ENCODE measurements at regions not wholly inside any gene's neighbourhood (a gene's known extent, or its start where the extent isn't known, plus 50 kb on each side); places are given as distances from the start of the nearest gene placed in this dataset.

DNA sequence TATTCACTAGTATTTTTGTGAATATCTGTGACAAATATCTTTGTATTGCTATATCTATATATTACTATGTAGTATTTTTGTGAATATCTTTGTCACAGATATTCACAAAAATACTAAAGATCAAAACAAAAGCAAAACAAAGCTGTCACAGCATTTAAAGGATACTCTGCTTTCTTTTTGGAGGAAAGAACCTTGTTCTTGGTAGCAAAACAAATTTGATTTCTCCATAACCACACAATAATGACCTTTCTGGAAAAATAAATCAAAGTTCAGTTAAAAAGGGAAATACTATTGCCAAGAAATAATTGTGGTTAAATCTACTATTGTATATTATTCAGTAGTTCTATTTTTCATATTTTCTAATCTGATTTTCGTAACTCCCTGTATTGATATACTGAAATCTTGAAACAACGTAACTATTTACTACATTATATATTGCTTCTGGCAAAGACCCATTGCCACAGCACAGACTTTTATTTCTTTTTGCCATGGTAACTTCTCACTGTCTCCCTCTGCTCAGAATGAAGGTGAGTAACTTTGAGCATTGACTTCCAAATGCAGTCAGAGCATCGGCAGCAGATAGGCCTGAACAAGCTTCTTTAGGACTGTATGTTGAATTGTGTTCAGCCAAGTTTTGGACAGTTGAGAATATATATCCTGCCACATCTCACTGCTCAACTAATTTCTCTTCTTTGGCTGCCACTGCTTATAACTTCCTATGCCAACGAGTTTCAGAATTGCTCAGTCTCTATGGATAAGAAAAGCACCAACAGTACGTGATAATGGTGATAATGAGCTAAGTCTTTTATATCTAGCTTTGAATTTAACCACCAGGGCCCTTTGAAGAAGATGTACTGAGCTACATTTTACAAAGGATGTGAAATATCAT is 1097.2 kb upstream of the GJE1 start:
- no peak for DNase-seq

DNA sequence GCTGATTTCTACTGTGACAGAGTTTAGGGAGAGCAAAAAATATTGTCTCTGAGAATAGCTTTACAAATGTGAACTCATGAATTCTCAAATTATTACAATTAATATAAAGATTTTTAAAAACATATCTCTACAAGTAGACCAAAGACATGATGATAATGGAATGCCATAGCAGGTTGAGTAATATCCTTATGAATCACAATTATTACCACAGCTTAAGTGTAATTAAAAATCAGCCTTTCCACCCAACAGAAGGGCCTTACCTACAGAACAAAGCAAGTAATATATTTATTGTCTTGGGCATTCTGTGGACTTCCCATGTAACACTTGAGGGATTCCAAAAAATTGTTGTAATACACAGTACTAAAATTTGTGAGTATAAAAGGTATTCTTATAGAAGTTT is 1099.6 kb upstream of the GJE1 start:
- no peak for DNase-seq

DNA sequence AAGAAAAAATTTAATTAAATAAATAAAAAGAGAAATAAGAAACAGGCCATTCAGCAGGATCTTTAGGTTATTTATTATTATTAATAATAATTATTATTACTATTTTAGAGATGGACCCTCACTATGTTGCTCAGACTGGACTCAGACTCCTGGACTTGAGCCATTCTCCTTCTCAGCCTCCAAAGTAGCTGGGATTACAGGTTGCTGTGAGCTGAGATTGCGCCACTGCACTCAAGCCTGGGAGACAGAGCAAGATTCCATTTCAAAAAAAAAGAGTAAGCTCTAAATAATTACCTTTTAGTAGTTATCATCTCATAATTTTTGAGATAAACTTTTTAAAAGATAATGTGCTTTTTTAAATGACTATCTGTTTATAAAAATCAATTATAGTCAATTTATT is 1102.8 kb upstream of the GJE1 start:
- DNase-seq: no peak

DNA sequence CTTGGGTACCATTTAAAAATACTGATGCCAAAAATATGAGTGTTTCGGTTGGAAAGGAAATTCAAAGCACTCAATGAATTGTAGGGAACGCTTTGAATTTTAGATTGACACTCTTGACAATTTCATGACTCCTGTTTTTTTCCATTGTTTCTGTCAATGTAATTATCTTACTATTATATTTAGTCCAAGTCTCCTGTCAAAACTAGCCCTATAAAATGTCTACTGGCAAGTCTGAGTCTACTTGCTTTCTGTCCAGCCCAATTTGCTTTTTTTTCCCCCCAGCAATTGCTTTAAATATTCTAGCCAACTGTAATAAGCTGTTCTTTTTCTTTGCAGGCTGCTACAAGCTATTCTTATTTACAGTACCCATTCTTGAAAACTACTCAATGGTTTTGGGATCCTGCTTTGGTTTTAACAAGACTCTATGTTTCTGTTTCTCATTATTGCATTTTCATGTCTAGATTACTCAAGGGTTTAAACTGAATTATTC is 1103.9 kb upstream of the GJE1 start:
- DNase-seq: no peak

DNA sequence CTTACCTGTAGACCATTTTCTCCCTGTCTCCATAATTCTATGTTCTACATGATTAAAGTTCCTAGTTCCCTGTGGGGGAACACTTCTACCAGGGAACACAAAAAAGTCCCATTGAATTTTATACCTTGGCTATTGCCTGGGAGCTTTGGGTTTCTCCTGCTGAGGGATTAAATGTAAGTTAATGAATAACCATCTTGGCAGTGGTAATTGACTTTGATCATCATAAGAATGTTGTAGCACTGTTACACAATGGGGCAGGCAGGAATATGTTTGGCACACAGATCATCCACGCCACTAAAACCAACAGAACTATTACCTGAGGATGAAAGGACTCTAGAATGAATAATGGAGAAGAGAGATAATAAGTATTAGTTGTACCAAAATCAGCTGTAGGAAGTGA is 1106.2 kb upstream of the GJE1 start:
- DNase-seq: no peak

DNA sequence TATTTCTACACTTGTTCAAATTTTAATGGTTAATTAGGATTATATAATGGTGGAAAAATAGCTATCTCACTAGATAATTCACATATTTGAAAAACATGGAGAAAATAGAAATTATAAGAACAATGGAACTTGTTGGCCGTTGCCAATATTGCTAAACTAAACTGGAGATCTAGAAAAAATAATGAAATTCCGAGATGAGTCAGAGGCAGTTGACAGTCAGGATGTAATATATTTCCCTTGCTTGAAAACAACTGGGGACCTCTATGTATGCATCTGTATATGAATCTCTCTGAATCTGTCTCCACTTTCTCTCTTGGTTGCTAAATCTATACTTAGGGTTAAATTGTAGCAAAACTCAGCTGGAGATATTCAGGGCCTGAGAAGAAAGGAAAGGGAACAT is 1108.2 kb upstream of the GJE1 start:
- no peak for DNase-seq

DNA sequence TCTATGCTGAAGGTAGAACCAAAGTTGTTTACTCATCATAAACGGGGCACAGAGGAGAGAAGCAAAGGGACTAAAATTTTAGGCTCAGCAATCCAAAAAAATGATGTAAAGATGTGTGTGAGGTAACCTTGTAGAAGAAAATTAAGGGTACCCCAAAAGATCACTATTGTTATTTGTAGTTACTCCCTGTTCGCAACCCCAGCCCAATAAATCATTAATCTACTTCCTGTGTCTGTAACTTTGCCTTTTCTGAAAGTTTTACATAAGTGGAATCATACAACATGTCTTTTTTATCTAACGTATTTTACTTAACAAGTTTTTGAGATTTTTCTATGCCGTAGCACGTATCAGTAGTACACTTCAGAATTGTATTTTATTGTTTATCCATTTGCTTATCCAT is 1114.8 kb upstream of the GJE1 start:
- DNase-seq: no peak

DNA sequence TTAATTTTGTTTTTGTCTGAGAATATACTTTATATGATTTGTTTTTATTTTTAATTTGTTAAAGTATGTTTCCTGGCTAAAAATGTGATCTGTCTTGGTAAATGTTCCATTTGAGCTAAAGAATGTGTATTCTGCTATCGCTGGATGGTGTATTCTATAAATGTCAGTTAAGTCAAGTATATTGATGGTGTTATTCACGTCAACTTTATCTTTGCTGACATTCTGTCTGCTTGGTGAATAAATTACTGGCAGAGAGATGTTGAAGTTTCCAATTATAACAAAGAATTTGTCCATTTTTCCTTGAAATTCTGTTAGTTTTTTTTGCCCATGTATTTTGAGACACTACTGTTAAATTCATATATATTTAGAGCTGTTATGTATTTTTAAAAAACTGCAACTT is 1131.8 kb upstream of the GJE1 start:
- no peak for DNase-seq

DNA sequence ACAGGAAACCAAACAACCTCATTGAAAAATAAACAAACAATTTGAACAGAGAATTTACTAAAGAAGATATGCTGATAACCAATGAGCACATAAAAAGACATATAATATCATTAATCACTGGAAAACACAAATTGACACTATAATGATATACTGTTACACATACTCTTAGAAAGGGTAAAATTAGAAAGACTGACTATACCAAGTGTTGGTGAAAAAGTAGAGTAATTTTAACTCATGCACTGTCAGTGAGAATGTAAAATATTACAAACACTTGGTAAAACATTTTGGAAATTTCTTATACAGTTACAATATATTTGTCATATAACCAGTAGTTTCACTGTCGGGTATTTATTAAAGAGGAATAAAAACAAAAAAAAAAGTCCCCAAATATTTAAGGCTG is 1139.2 kb upstream of the GJE1 start:
- DNase-seq: no peak

DNA sequence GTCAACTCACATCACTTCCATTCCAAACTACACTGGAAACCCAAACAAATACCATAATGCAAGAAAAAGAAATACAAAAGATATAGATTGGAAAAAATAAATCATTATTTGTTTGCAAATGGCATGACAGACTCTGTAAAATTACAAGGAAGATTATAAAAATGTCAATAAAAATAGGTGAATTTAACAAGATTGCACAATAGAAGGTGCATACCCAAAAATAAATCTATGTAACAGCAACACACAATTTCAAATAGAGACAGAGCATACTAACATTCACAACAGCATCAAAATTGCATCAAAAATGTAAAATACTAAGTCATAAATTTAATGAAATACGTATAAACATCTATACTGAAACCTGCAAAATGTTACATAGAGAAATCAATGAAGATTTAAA is 1140.0 kb upstream of the GJE1 start:
- DNase-seq: no peak

DNA sequence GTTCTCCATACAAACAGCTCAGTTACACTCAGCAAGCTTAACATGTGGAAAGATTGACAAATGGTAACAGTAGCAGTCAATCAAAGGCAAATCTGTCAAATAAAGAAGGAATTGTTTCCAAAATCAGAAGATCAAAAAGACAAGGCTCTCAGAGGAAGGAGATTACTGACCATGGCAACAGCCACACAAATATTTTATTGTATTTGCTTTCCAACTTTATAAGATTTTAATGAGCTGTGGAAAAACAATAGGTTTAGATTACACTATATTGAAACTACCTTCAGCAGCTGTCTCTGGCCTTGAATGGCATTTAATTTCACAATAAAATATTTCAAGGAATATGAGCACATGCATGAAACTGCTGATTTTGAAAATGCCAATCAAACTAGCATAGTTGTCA is 1143.9 kb upstream of the GJE1 start:
- DNase-seq: no peak

DNA sequence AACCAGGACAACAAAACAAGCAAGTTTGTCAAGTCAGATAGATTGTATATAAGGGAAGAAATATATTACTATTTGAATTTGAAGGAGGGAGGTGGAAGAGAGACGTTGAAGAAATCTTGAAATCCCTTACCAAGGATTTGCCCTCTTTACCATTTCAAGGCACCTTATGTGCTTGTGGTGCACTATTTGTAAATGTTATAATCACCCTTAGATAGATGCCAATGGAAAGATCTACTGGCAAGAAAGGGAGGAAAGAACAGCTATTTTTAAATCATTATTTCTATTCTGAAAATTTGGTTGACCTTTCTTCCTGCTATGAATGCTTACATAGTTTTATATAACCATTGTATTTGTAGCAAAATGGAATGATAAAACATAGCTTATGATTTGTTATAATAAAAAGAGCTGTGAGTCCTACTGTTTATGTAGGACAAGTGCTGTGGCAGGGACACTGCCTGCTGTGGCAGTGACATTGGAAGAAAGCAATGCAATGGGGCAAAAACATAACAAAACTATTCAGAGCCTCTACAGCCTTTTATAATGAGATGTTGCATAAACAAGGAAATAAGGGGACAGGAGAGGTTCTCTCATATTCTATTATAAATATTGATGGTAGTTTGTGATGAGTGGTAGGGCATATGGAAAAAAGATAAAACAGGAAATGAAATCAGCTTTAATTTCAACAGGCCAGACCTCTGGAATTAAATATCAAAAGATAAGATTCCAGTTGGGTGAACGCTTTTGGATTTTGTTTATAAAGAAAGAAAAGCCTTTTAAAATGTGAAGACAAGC is 1145.2 kb upstream of the GJE1 start:
- no peak for DNase-seq

DNA sequence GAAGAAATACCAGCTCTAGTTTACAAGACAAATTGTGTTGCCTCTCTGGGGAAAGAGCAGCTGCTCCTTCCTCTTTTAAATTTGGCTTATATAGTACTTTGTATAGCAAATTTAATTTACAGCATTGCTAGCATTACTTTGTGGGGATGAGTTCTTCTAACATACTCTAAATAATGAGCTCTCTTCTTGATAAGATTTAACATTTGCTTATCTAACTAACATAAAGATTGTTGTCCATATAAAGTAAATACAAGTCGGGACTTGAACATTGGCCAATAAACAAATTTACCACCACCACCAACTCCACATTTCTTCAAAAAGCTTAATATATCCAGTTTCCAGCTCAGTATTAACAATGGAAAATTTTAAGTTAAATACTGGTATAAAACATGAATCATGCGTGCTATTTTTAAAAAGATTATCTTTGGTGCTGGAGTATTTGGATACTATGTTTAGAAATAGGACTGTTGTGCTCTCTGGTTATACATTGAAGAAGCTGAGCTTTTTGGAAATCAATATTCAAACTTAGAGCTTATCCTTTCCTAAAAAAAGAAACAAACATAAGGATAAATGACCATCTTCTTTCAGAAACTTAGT is 1146.9 kb upstream of the GJE1 start:
- DNase-seq: no peak

DNA sequence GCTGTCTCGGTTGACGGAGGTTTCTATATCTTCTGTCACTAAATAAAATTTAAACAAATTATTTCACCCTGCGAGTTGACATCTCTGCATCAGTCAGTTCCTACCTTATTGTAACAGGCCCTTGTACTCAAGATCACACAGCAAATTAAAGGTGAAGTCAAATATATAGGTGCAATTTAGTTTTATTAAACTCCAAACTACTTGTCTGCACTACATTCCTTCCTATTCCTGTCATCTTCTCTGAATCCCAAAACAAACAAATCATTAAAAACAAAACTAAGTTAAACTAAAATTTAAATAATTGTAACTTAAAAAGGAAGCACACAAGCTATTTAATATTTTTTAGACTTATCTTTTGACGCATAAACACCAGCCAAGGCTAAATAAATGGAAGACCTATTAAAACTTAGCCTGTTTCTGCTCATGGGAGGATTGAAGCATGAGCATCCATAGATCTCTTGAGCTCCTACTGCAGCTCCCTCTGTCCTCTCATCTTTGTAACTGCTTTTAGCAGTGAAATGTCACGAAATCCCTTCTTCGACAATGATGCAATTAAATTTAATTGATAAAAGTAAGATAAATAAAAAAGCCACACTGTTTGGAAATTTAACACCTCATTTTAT is 1152.3 kb upstream of the GJE1 start:
- DNase-seq: no peak

DNA sequence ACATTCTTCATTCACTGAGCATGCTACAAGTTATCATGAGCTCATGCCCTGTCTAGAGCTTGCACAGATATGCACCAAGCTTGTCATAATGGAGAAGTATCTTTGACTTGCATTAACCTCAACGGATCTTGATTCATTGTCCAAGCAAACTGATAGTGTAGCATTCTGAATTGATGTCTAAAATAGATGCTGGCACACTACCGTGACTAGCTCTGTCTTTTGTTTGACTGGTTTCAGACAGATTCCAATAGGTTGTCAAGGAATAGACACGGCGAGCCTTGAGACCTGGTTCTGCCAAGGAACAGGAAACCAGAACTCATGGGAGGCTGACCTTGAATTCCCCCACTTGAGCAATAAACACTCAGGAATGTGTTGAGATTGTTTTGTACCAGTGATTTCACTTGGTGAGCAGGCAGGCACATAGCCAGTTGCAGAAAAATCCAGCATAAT is 1153.1 kb upstream of the GJE1 start:
- DNase-seq: no peak

DNA sequence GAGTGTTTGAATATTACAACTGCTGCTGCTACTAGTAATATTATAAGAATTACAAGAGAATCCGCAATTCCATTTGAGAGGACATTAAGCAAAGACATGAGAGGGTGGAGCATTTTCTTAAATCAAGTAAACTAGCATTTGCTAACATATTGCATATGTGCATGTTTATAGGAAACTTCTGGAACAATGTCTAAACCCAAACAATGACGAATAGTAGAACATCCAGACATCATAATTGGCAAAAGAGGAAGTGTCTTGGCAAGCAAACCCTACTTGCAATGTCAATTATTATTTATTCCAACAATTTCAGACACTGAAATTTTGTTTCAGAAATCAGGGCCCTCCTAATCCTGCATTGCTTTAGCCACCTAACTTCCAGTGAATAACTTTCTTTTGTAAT is 1155.3 kb upstream of the GJE1 start:
- no peak for DNase-seq

DNA sequence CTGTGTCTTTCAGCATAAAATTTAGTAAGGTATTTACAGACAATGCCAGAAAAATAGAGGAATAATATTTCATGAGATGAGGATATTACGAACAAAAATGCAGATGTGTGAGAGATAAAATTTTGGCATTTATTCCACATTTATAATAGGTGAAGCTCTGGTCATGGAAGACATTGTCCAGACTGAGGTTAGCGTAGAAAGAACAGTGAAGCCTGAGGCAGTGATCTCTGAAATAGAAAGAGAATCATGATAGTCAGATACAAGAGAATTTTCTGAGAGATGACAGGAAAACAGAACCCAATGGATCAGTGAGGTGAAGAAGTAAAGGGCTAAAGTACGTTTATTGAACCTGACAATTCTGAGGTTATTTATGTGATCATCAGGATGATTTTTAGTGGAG is 1155.9 kb upstream of the GJE1 start:
- no peak for DNase-seq

DNA sequence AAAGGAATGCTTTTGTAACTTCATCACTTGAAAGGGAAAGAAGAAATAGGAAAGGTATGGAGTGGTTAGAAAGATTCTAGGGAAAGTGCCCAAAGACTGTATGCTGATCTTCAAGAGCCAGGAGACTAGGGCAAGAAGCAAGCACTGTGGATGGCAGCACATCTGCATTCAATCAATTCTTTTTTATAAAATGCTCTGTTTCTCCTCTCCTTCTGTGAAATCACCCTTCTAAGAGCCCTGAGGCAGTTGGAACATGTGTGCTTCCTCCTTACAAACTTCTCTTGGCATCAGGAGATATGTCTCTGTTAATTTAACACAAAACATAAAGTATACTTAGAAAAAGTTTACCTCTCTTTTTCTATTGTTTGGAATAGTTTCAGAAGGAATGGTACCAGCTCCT is 1162.2 kb upstream of the GJE1 start:
- DNase-seq: no peak

DNA sequence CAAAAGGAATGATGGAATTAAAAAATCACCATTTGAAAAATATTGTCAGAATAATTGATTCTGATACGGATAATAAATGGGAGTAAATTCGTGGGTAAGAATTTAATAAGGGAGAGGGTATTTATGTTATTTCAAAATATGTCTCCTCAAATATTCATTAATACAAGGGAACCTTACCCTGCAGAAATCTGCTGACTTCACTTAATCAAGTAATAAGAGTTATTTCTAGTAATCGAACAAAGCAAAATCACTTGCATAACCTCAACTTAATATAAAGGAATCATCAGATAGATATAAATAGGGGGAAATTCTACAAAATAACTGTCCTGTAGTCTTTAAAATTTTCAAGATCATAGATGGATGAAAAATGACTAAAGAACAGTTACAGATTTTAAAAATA is 1164.7 kb upstream of the GJE1 start:
- DNase-seq: no peak

DNA sequence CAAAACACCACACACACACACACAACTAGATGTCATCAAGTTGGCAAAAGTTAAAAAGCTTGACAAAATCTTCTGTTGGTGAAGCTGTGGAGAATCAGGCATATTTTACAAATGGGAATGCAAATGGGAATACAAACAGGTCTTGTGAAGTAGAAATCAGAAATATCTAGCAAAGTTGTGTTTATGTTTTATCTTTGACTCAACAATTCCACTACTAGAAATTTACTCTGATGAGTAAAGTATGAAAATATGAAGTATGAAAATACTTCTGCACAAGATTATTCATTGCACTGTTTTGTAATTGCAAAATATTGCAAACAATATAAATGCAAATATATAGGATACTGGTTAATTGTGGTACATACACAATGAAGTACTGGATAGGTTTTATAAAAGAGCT is 1166.0 kb upstream of the GJE1 start:
- no peak for DNase-seq

DNA sequence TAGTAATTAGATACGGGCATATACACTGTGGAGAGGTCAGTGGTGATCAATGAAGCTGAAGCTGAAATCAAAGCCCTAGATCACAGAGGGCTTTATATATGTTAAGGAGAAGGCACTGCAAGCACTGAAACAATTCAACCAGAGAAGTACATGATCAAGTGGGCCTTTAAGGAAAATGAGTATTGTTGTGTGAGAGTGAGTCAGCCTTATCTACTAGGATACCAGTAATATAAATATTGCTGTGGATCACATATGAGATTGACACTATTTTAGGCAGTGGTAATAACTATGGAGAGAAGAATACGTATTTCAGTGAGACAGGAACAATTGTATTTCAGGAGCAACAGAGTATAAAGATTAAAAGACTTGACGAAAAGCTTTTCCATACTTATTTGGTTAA is 1172.2 kb upstream of the GJE1 start:
- no peak for DNase-seq

DNA sequence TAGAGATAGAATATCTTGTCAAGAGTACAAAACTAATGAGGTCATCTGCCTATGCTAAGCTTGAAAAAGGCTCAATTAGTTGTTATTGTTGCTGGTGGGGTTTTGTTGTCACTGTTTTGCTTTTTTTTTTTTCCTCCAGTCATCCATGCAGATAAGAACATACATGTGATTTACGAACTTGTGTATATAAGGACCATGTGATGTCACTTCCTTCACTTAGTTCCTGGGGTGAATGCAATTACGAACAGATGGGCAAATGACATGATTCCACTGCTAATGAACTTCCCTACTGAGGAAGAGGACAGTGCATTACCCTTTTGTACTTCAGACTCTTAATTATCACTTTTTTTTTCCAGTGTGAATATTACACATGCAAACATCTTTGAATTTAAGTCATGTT is 1175.3 kb upstream of the GJE1 start:
- DNase-seq: no peak

Measured in activated CD4-positive, alpha-beta T cell treated with anti-CD3 and anti-CD28 coated beads, Interleukin-2, amount 50 U/mL, for 1 hour (primary cell).